GM12873 (cell line): ENCODE measurements at regions not wholly inside any gene's neighbourhood (a gene's known extent, or its start where the extent isn't known, plus 50 kb on each side); places are given as distances from the start of the nearest gene placed in this dataset.

Experiments
- TF ChIP-seq, protein P1 (sequence below): IDR thresholded peaks from 2 replicates; pipeline ENCODE4 v1.5.1; 2012; ENCODE audit warnings: low read depth, mild to moderate bottlenecking, moderate library complexity, low read length, control low read depth; ENCODE audit not compliant: insufficient read depth; ENCODE audit errors: missing control alignments

DNA sequence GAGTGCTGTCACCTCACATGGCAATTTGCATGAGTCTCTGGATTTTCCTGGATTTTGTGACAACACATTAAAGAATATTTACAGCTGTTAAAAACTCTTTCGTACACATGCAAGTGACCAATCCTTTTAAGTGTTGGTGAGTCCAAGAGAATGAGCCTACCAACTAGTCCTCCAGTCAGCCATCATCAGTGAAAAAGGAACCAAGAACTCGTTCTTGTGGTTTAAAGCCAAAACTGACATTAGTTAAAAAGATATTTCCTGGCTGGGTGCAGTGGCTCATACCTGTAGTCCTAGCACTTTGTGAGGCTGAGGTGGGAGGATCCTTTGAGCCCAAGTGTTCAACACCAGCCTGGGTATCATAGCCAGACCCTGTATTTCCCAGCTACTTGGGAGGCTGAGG, 215.4 kb upstream of the ITGA4 start:
- TF ChIP-seq, protein P1, sequence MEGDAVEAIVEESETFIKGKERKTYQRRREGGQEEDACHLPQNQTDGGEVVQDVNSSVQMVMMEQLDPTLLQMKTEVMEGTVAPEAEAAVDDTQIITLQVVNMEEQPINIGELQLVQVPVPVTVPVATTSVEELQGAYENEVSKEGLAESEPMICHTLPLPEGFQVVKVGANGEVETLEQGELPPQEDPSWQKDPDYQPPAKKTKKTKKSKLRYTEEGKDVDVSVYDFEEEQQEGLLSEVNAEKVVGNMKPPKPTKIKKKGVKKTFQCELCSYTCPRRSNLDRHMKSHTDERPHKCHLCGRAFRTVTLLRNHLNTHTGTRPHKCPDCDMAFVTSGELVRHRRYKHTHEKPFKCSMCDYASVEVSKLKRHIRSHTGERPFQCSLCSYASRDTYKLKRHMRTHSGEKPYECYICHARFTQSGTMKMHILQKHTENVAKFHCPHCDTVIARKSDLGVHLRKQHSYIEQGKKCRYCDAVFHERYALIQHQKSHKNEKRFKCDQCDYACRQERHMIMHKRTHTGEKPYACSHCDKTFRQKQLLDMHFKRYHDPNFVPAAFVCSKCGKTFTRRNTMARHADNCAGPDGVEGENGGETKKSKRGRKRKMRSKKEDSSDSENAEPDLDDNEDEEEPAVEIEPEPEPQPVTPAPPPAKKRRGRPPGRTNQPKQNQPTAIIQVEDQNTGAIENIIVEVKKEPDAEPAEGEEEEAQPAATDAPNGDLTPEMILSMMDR = no peak

DNA sequence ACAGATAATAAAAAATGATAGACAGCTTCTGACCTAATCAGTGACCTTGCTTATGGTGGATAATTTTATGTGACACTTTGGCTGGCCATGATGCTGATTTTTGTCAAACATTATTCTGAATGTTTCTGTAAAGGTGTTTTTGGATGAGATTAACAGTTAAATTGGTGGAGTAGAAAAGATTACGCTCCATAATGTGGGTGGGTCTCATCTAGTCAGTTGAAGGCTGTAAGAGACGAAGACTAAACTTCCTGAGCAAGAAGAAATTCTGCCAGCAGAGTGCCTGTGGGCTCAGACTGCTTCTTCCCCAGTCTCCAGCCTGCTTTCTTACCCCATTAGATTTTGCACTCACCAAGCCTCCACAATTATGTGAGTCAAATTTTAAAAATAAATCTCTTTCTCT, 214.9 kb upstream of the ITGA4 start:
- TF ChIP-seq, protein P1 = no peak

DNA sequence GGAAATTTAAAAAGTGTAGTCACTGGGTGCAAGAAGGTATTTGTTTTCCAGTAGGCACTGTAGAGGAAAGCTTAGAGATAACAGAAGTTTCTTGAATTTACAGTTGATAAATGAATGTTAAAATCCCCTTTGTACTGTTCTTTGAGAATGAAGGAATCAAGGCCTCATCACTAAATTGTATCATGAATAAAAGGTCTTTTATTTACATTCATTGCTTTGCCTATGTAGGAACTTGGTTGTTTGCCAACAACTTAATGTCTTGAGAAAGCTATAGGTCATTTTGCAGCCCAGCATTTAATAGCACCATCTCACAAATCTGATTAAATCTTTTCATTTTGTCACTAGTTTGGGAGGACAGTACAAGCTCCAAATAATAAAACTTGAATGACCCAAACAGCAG, 213.9 kb upstream of the ITGA4 start:
- TF ChIP-seq, protein P1 = no peak

DNA sequence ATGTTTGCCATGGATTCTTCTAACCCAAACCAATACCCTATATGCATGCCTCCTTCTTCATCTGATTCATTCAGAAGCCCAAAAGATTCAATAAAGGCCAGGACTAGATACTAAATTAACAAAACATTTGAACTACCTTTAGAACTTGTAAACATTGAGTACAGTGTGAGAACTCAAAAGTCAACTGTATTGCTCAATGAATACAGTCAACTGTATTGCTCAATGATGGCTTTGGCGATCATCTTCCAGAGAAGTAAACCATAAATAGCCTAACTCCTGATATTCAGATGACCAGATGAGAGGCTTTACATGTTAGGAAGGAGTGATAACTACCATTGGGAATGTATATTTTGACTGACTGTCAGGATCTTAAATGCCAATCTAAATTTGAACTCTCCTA, 206.5 kb upstream of the ITGA4 start:
- TF ChIP-seq, protein P1 = no peak

DNA sequence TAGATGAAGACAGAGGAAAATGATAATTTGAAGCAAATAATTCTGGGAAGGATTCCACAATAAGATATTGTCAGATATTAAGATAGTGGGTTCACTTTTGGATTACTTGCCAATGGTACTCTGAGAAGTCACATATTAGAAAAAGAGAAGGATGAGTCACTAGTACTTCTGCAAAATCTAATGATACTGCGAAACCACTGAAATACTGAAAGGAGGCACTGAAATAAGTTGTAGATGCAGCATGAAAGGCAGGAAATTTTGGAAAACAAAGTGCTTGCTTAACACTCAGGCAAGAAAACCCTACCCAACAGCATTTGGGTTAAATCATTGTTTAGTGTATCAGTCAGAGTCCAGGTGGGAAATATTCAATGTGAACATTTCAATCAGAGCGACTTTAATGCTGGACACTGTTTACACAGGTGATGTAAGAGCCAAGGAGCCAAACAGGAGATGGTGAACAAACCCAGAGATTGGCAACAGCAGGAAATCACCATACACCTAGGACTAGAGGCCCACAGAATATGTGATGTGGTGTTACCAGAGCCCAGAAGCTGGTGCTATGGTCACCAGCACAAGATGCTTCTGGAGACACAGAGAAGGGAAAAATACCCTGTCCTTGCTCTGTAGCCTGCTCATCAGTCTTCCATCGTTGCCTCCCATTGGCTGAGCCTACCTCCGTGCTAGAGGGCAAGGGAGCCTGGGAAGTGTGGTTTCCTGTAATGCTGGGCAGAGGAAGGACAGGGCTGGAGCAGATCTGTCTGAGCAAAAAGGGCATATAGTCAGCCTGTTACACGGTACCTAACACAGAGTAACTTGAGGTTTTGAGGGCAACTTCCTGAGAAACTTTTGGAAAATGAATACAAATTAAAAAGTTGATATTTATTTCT, 204.7 kb upstream of the ITGA4 start:
- TF ChIP-seq, protein P1 = no peak

DNA sequence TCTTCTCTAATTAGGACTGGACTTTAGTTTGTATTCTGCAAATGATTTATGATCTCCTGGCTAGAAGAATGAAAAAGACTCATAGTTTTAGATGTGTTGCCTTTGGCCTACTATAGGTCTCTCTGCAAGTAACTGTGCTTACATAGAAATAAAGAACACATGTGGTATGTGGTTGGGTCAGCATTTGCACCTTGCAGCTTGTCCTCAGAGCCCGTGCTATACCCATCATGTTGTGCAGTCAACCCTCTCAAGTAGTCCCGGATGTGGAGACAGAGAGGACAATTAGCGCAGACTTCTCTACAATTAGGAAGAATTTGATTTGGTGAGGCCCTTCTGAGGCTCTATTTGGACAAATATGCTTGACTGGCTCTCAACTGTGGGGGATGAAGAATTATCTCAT, 203.7 kb upstream of the ITGA4 start:
- TF ChIP-seq, protein P1 = no peak

DNA sequence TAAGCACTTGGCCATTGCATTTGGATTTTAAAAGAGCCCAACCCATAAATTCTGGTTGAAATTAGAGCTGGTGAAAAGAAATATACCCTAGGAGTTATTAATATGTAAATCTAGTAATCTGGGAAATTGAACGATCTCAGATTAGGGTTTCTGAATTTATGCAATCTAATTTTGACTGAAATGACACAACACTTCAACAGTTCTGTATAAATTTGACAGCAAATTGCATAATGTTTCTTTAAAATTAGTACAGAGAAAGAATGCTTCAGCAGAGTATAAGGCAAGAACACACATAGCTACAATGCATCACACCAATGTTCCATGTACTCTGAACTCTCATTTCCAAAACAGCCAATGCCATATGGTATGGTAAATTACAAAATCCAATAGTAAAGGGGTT, 201.5 kb upstream of the ITGA4 start:
- TF ChIP-seq, protein P1 = no peak
